Stimulated activated naive B cell treated with anti-CD40 and anti-IgM and Interleukin-4, amounts not matched to agents 10 μg/mL and 1 μg/mL and 100 μg/mL, for 72 hours (primary cell): ENCODE measurements at regions not wholly inside any gene's neighbourhood (a gene's known extent, or its start where the extent isn't known, plus 50 kb on each side); places are given as distances from the start of the nearest gene placed in this dataset.
A peak's percentile ranks its signal among the peaks of the same experiment; 100 is the strongest.
"Not testable (repeated sequence)": the region's sequence is repeated elsewhere in the genome, so short reads cannot be mapped to it uniquely, and the experiment has no call there.

ENCODE experiments used
- ATAC-seq, 2 donors: fragments of 150-1000 bp; cut with Tn5 transposase; replicated peaks; 2 replicates each; pipeline ENCODE4 v1.10.0; 2021; ENCODE audit warnings: moderate library complexity in 1 of 2
- DNase-seq: peaks from one replicate; pipeline ENCODE4 v3.0.0; 2021
- H3K27ac Mint-ChIP-seq: one replicate; pipeline ENCODE4 v1.8.0; 2022; ENCODE audit warnings: mild to moderate bottlenecking, mixed read lengths
- H3K27me3 Mint-ChIP-seq, 2 donors: one replicate each; pipeline ENCODE4 v1.8.0; 2022; ENCODE audit warnings: mixed read lengths in 2 of 2
- H3K36me3 Mint-ChIP-seq, 2 donors: one replicate each; pipeline ENCODE4 v1.8.0; 2022; ENCODE audit warnings: mixed read lengths in 2 of 2, mild to moderate bottlenecking in 1 of 2
- H3K4me1 Mint-ChIP-seq, 2 donors: one replicate each; pipeline ENCODE4 v1.8.0; 2022; ENCODE audit warnings: mixed read lengths in 2 of 2, mild to moderate bottlenecking in 1 of 2
- H3K4me3 Mint-ChIP-seq, 2 donors: one replicate each; pipeline ENCODE4 v1.8.0; 2022; ENCODE audit warnings: mild to moderate bottlenecking in 2 of 2, mixed read lengths in 2 of 2, moderate library complexity in 1 of 2
- H3K9me3 Mint-ChIP-seq, 2 donors: one replicate each; pipeline ENCODE4 v1.8.0; 2022; ENCODE audit warnings: mixed read lengths in 2 of 2, mild to moderate bottlenecking in 1 of 2

DNA sequence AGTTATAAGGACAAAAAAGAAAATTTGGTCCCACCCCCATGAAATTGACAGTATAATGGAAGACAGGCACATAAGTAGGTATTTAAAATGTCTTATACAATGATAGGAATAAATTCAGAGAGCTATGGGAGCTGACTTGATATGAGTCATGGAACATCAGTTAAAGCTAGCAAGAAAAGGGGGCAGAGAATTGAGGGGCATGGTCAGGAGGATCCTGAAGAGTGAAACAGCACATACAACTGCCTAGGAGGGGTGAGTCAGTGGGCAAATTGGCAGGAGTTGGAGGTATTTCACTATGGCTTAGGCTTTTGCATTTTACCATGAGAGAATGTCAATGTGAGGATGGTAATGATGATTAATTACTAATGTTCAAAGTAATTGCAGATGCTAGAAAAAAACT is 95.4 kb upstream of the BANK1 start:
- Mint-ChIP-seq H3K4me3 (no peak overlapping the region), H3K36me3 (no peaks in the 10 kb centered on the region), H3K27me3 (no peaks in the 10 kb centered on the region), H3K9me3 (peaks cover 0 to 2% of the 10 kb centered on the region in 2 donors), H3K27ac (no peak overlapping the region), H3K4me1 (peaks cover 39 to 66% of the 10 kb centered on the region in 2 donors)
- DNase-seq (no peak), ATAC-seq (no peak)

DNA sequence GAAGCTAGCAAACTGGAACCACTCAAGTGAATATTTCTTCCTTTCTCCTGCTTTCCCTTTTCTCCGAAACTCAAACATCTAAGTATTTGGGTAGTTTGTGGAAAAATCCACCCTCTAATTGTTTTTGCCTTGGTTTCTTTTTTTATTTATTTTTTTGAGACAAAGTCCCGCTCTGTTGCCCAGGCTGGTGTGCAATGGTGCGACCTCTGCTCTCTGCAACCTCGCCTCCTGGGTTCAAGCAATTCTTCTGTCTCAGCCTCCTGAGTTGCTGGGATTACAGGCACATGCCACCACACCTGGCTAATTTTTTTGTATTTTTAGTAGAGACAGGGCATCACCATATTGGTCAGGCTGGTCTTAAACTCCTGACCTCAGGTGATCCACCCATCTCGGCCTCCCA is 96.1 kb upstream of the BANK1 start:
- Mint-ChIP-seq H3K4me1 (peaks cover 40 to 66% of the 10 kb centered on the region in 2 donors), H3K4me3 (peak overlapping the region; percentile 49 to 73), H3K27ac (peak overlapping the region; percentile 91)
- H3K9me3 Mint-ChIP-seq, DNase-seq, H3K36me3 Mint-ChIP-seq, H3K27me3 Mint-ChIP-seq: not testable (repeated sequence)
- peak; percentile 44 to 61 for ATAC-seq

DNA sequence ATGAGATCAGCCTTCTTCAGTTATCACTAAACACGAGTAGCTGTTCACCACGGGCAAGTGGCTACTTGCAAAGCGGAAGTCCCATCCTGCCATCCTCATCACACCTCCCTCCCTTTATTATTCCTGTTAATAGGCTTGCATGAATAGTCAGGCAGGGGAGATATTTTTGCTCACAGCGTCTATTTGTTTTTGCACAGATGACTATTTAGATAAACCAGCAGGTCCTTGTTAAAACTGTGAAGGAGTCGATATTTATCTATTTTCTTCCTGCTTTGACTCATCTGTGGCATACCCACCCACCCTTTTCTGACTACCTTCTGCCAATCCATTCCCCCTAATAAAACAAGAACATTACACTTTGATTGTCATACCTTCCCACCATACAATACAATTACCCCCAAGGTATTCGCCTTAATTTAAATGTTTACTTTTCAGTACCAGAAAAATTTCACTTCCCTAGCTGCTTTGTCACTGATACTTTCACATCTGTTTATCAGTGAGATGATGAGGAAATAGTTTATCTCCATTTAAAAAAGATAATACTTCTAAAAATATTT is 96.6 kb upstream of the BANK1 start:
- Mint-ChIP-seq H3K27me3 (no peaks in the 10 kb centered on the region), H3K36me3 (no peaks in the 10 kb centered on the region), H3K4me3 (peak overlapping the region; percentile 57 to 73), H3K27ac (peak overlapping the region; percentile 73), H3K9me3 (peaks cover 0 to 3% of the 10 kb centered on the region in 2 donors), H3K4me1 (peaks cover 39 to 65% of the 10 kb centered on the region in 2 donors)
- ATAC-seq (peak; percentile 93 to 94), DNase-seq (peak; percentile 9)

DNA sequence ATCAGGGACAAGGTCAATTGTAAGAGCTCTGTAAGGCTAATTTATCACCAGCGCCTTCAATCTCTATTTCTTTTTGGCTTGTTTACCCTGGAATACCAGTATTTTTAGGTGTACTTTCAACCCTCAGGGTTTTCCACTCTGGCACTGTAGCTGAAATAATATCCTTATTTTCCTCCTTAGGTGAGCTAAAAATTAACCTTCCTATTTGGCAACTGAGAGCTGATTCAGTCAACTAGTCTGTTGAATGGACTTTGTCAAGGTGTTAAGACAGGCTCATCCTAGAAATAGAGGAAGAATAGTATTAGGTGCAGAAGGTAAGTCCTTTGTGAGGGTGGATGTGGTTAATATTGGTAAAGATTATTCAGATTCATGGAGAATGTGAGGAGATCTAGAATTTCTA is 101.3 kb upstream of the BANK1 start:
- no peak overlapping the region for H3K27ac Mint-ChIP-seq
- ATAC-seq = no peak

DNA sequence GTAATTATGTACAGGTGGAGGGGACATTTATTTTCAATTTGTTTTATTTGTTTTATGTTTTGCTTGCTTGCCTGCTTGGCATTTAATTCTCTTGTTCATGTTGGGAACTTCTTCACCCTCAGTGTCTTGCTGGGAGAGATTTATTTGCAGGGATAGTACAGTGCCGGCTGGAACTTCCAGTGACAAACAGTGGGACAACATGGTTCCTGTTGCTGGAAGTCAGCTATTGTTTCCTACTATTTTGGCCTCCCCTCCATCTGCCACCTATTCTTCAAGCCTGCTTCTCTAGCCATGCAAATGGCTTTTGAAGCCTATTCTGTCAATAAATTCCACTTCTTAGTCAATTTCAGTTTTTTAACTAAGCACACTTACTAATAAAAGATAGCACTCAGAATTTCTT is 105.4 kb upstream of the BANK1 start:
- Mint-ChIP-seq H3K27me3 (no peaks in the 10 kb centered on the region), H3K27ac (no peak overlapping the region), H3K4me3 (no peak overlapping the region), H3K36me3 (no peaks in the 10 kb centered on the region), H3K9me3 (peaks cover 0 to 1% of the 10 kb centered on the region in 2 donors), H3K4me1 (peaks cover 5 to 8% of the 10 kb centered on the region in 2 donors)
- no peak for ATAC-seq
- DNase-seq = no peak

More for the DNA sequence above, 101.3 kb upstream of the BANK1 start:
- Mint-ChIP-seq H3K4me3 (no peak overlapping the region), H3K27me3 (no peaks in the 10 kb centered on the region), H3K36me3 (no peaks in the 10 kb centered on the region), H3K9me3 (peaks cover 0 to 3% of the 10 kb centered on the region in 2 donors), H3K4me1 (peaks cover 20 to 37% of the 10 kb centered on the region in 2 donors)
- DNase-seq = no peak

DNA sequence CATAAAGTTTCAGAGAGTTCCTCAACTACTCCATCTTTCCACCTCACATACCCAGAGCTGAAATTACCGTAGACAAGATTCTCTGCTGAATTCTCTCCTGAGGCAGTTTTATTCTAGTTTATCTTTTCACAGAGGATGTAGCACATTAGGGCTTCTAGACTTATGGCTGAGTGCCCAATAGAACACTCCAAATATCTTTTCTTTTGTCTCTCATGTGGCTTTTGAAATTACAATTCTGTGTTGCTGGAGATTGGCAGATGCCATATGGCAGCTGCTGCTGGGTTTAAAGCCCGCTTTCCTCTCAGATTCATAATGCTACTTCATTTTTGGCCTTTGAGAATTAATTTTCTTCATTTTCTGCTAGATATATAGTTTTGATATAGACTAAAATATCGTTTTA is 107.6 kb upstream of the BANK1 start:
- no peaks in the 10 kb centered on the region for H3K4me1 Mint-ChIP-seq
- no peaks in the 10 kb centered on the region for H3K36me3 Mint-ChIP-seq
- DNase-seq (no peak), ATAC-seq (no peak)
- H3K27ac Mint-ChIP-seq = no peak overlapping the region
- H3K27me3 Mint-ChIP-seq = no peaks in the 10 kb centered on the region
- no peak overlapping the region for H3K4me3 Mint-ChIP-seq
- no peaks in the 10 kb centered on the region for H3K9me3 Mint-ChIP-seq

DNA sequence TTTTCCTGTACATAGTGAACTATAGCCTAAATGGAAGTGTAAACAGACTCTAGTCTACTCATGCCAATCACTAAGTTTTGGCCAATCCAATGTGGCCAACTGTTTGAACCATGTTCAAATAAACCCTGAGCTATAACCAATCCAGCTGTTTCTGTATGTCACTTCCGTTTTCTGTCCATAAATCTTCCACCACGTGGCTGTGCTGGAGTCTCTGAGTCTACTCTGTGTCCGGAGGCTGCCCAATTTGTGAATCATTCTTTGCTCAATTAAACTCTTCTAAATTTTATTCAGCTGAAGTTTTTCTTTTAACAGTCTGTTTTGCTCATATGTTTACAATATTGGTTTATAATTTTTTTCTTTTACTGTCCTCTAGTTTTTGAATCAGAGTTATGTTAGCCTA is 112.3 kb upstream of the BANK1 start:
- DNase-seq = no peak
- no peaks in the 10 kb centered on the region for H3K27me3 Mint-ChIP-seq
- no peaks in the 10 kb centered on the region for H3K4me1 Mint-ChIP-seq
- no peaks in the 10 kb centered on the region for H3K36me3 Mint-ChIP-seq
- H3K4me3 Mint-ChIP-seq = no peak overlapping the region
- H3K27ac Mint-ChIP-seq = no peak overlapping the region
- no peaks in the 10 kb centered on the region for H3K9me3 Mint-ChIP-seq
- ATAC-seq = no peak

DNA sequence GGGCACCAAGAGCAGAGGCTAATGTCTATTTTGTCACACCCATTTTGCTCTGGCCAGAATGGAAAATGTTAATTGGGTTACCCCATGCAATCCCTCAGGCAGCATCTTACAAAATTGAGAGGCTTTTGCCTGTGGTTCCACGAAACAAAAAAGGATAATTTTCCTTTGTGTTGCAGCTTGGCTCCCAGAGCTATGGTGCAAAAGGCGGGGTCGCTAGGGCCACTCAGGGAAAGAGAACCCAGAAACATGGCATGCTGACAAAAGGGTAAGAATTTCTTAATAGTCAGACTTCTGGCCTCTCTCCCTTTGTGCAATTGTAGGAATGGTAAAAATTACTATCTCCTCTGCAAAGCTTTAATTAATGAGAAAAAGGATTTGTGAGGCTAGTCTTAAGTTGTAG is 119.6 kb upstream of the BANK1 start:
- Mint-ChIP-seq H3K27me3 (no peaks in the 10 kb centered on the region), H3K4me1 (peaks cover 4 to 12% of the 10 kb centered on the region in 2 donors), H3K9me3 (peaks cover 8 to 11% of the 10 kb centered on the region in 2 donors), H3K36me3 (peaks cover 0 to 2% of the 10 kb centered on the region in 2 donors), H3K4me3 (no peak overlapping the region), H3K27ac (no peak overlapping the region)
- no peak for DNase-seq
- ATAC-seq = no peak

DNA sequence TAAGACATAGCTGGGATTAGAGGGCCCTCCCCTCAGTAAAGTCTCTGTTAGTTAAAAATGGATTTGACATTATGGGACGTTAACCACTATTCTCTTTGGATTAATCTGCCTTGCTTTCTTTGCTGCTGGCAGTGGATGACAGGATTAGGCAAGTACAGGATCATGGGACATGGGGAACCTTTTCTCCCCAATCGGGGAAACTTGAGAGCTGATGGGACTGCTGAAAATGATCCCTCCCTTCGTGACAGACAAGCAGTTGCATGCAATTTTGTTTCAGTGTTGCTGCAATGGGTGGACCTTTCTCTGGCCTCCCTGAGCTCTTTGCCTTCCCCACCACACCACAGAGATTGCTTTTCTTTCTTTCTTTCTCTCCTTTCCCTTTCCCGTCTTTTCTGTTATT is 120.2 kb upstream of the BANK1 start:
- peaks cover 4 to 12% of the 10 kb centered on the region in 2 donors for H3K4me1 Mint-ChIP-seq
- no peak overlapping the region for H3K4me3 Mint-ChIP-seq
- no peak for ATAC-seq
- no peak overlapping the region for H3K27ac Mint-ChIP-seq
- no peak for DNase-seq
- H3K27me3 Mint-ChIP-seq = no peaks in the 10 kb centered on the region
- peaks cover 0 to 2% of the 10 kb centered on the region in 2 donors for H3K36me3 Mint-ChIP-seq
- H3K9me3 Mint-ChIP-seq = peaks cover 8 to 11% of the 10 kb centered on the region in 2 donors

DNA sequence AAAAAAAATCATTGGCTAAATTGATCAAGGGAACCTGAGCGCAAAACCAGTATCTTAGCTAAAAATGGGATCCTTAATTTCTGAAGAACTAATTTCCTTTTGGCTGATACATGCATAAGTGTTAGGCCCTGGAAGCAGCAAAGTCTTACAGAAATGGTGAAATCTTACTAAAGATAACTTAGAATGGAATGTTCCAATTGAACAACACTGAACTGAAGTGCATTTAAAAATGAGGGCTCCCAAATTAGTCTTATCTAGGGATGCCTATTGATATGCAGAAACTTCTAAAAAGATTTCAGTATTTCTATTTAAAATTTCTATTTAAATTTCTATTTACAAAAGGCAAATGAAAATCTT is 120.7 kb upstream of the BANK1 start:
- no peak overlapping the region for H3K4me3 Mint-ChIP-seq
- H3K4me1 Mint-ChIP-seq = peaks cover 4 to 12% of the 10 kb centered on the region in 2 donors
- peaks cover 0 to 2% of the 10 kb centered on the region in 2 donors for H3K36me3 Mint-ChIP-seq
- DNase-seq (no peak), ATAC-seq (no peak)
- no peaks in the 10 kb centered on the region for H3K27me3 Mint-ChIP-seq
- H3K27ac Mint-ChIP-seq = no peak overlapping the region
- H3K9me3 Mint-ChIP-seq = peaks cover 8 to 11% of the 10 kb centered on the region in 2 donors

DNA sequence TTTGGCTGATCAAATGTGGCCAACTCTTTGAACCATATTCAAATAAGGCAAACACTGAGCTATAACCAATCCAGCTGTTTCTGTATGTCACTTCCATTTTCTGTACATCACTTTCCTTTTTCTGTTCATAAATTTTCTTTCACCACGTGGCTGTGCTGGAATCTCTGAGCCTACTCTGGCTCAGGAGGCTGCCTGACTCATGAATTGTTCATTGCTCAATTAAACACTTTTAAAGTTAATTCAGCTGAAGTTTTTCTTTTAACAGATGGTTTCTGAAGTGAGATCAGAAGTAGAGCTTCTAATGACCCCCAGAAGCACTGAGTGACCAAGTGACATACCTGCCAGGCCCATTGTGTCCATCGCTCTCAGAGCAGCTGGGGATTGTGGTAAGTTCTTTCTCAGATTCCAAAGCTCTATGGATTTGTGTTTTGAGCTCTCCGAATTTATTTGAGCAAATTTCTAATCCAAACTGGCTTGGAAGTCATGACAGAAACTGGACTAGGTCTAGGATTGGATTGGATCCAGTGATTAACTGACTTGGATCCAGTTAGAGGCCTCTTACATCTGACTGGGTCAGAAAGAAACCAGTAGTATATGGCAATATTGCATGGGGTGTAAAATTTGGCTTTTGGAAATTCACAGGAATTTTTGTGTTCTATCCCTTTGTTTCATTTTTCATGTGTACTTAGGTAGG is 121.2 kb upstream of the BANK1 start:
- Mint-ChIP-seq H3K27me3 (no peaks in the 10 kb centered on the region), H3K9me3 (peaks cover 8 to 11% of the 10 kb centered on the region in 2 donors), H3K27ac (no peak overlapping the region), H3K36me3 (peaks cover 0 to 2% of the 10 kb centered on the region in 2 donors), H3K4me1 (peaks cover 4 to 12% of the 10 kb centered on the region in 2 donors), H3K4me3 (no peak overlapping the region)
- no peak for DNase-seq
- no peak for ATAC-seq

DNA sequence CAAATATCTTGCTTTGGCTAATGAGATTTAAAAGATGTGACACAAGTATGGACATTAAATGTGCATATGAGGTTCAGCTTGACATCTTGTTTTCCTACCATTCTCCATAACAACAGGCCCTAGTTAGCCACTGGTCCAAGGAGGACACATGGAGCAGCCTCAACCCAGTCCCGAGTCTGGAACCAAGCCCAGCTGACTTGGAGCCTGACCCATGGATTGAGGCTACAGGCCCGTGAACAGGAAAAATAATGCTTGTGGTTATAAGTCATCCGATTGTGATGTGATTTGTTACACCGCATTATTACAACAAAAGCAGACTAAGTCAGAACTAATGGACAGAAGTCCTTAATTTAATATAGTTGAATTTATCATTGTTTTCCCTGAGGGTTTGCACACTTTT is 123.2 kb upstream of the BANK1 start:
- DNase-seq (no peak), ATAC-seq (no peak)
- Mint-ChIP-seq H3K27ac (no peak overlapping the region), H3K4me3 (no peak overlapping the region), H3K27me3 (no peaks in the 10 kb centered on the region), H3K4me1 (peaks cover 4 to 12% of the 10 kb centered on the region in 2 donors), H3K9me3 (peaks cover 8 to 11% of the 10 kb centered on the region in 2 donors), H3K36me3 (no peaks in the 10 kb centered on the region)

DNA sequence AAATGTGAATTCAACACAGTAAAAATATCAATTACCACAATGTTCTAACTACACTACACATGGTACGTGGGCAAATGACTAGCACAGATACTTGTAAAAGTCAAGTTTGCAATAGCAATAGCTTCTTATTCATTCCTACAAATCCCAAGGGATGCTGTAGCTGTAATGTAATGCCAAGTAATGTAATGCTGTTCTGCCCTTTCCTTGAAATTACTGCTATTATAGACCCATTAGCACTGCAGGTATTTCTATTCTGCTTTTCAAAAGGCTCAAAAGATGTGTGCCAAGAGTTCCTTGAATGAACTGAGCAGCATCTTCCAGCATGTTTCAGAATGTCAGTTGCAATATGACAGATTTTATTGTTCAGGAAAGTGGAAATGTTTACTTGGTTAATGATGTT is 129.9 kb upstream of the BANK1 start:
- Mint-ChIP-seq H3K4me3 (no peak overlapping the region), H3K27me3 (no peaks in the 10 kb centered on the region), H3K4me1 (no peaks in the 10 kb centered on the region), H3K9me3 (peaks cover 0 to 1% of the 10 kb centered on the region in 2 donors), H3K27ac (no peak overlapping the region), H3K36me3 (no peaks in the 10 kb centered on the region)
- no peak for ATAC-seq
- DNase-seq = no peak

DNA sequence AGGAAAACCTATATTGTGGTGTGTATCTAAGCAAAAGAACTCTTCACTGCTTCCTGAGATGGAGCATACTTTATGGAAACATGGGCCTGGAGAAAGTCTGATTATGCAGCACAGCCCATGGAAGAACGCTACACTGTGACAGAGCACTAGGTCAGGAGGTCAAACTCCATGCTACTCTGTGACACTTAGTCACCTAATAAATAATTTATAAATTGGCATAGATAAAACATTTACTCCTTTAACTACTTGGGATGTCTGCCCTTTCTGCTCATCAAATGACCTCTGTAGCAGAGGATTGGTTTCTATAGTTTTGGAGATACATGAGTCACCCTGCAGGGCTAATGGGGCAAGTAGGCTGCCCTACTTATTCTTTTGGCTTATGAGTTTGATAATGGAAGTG is 134.7 kb upstream of the BANK1 start:
- ATAC-seq = no peak
- Mint-ChIP-seq H3K4me1 (no peaks in the 10 kb centered on the region), H3K36me3 (no peaks in the 10 kb centered on the region), H3K27ac (no peak overlapping the region), H3K9me3 (no peaks in the 10 kb centered on the region), H3K4me3 (no peak overlapping the region), H3K27me3 (no peaks in the 10 kb centered on the region)
- no peak for DNase-seq

DNA sequence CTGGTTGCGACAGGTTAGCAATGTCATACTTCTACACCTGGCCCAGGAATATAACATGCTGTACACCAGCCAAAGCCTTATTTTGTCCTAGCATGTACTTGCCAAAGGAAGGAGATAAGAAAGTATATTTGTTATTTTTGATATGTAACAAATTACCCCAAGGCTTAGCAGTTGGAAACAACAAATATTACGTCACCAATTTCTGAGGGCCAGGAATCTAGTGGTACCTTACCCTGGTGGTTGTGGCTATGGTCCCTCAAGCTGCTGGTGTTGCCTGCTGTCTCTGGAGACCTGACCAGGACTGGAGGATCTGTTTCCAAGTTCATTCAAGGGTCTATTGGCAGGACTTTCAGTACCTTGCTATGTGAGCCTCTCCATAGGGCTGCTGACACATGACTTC is 135.5 kb upstream of the BANK1 start:
- H3K9me3 Mint-ChIP-seq = no peaks in the 10 kb centered on the region
- H3K4me3 Mint-ChIP-seq = no peak overlapping the region
- ATAC-seq (no peak), DNase-seq (no peak)
- no peaks in the 10 kb centered on the region for H3K27me3 Mint-ChIP-seq
- H3K4me1 Mint-ChIP-seq = peaks cover 0 to 2% of the 10 kb centered on the region in 2 donors
- no peak overlapping the region for H3K27ac Mint-ChIP-seq
- no peaks in the 10 kb centered on the region for H3K36me3 Mint-ChIP-seq
